H1 (cell line): ENCODE measurements at regions not wholly inside any gene's neighbourhood (a gene's known extent, or its start where the extent isn't known, plus 50 kb on each side); places are given as distances from the start of the nearest gene placed in this dataset.

ENCODE experiments used
- EZH2 ChIP-seq: fragments of 200-600 bp; sonication (generic); IDR thresholded peaks from 2 replicates; pipeline ENCODE4 v1.7.1; 2012; ENCODE audit warnings: low read depth, mild to moderate bottlenecking, moderate library complexity, low read length, inconsistent platforms; ENCODE audit not compliant: severe bottlenecking

DNA sequence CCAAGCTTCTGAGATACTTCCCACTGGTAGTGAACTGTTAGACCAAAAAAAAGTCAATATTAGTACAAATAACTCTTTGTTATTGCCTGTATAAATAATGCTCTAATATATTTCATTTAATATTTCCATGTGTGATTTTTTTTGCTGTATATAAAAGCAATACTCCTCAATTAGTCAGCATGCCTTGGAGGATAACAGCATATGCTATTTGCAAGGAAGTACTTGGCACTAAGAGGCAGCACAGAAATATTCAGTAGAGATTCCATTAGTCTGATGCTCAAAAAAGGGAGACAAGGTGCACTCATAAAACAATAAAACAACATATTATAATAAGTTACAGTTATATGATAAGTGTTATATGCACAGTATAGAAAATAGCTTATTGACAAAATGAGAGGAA lies 296.6 kb upstream of the MPDZ start (continued):
- TF ChIP-seq EZH2: no peak
- TF ChIP-seq, all 59 proteins: peak for 0
